Loucy (cell line): ENCODE measurements at regions not wholly inside any gene's neighbourhood (a gene's known extent, or its start where the extent isn't known, plus 50 kb on each side); places are given as distances from the start of the nearest gene placed in this dataset.

ENCODE experiments used
- EZH2phosphoT487 ChIP-seq: fragments of 200-600 bp; IDR thresholded peaks from 2 replicates; pipeline ENCODE4 v1.6.1; 2018; ENCODE audit warnings: antibody characterized with exemption, mild to moderate bottlenecking, moderate library complexity, borderline replicate concordance
- TF ChIP-seq, protein P1 (sequence below): fragments of 200-600 bp; sonication (generic); conservative IDR thresholded peaks from 2 replicates; pipeline ENCODE4 v1.5.1; 2014; ENCODE audit warnings: mild to moderate bottlenecking, antibody characterized with exemption, low read length

DNA sequence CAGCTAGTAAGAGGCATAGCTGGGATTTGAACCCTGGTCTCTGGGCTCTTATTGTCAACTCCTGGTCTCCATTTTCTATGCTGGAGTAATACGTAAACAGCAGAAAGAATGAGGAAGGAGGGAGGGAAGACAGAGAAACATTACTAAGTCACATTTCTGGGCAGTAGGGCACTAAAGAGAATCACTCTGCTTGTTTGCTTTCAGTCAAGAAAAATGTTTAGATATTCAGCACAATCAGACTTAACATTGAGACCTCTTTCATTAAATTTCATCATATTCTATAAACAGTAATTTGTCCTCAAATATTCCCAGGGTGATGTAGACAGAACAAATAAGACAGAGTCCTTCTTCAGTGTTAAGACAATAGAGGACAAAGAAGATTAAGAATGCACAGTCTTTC, 67.7 kb upstream of the BNC1 start:
- TF ChIP-seq, protein P1, sequence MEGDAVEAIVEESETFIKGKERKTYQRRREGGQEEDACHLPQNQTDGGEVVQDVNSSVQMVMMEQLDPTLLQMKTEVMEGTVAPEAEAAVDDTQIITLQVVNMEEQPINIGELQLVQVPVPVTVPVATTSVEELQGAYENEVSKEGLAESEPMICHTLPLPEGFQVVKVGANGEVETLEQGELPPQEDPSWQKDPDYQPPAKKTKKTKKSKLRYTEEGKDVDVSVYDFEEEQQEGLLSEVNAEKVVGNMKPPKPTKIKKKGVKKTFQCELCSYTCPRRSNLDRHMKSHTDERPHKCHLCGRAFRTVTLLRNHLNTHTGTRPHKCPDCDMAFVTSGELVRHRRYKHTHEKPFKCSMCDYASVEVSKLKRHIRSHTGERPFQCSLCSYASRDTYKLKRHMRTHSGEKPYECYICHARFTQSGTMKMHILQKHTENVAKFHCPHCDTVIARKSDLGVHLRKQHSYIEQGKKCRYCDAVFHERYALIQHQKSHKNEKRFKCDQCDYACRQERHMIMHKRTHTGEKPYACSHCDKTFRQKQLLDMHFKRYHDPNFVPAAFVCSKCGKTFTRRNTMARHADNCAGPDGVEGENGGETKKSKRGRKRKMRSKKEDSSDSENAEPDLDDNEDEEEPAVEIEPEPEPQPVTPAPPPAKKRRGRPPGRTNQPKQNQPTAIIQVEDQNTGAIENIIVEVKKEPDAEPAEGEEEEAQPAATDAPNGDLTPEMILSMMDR = no peak
- no peak for TF ChIP-seq EZH2phosphoT487
